Smooth muscle cell (in vitro differentiated cells): ENCODE measurements at regions not wholly inside any gene's neighbourhood (a gene's known extent, or its start where the extent isn't known, plus 50 kb on each side); places are given as distances from the start of the nearest gene placed in this dataset.
A peak's percentile ranks its signal among the peaks of the same experiment; 100 is the strongest.

ENCODE experiments used
- DNase-seq: peaks from one replicate; lab custom pipeline; 2025; ENCODE audit not compliant: unreplicated experiment; lab: John Stamatoyannopoulos, UW
- H2AFZ ChIP-seq: fragments of 200-600 bp; sonication (generic); 2 replicates; pipeline ENCODE4 v1.6.0; 2016; ENCODE audit warnings: antibody characterized with exemption, low read depth, mild to moderate bottlenecking
- H3F3A ChIP-seq: fragments of 200-600 bp; sonication (generic); 2 replicates; pipeline ENCODE4 v1.6.0; 2017; ENCODE audit warnings: antibody characterized with exemption, low read depth
- H3K27ac ChIP-seq: fragments of 200-600 bp; sonication (generic); 2 replicates; pipeline ENCODE4 v1.5.1; 2016; ENCODE audit warnings: low read depth, mild to moderate bottlenecking
- H3K27me3 ChIP-seq: fragments of 200-600 bp; sonication (generic); 2 replicates; pipeline ENCODE4 v1.6.1; 2016; ENCODE audit warnings: low read depth, mild to moderate bottlenecking
- H3K36me3 ChIP-seq: fragments of 200-600 bp; sonication (generic); 2 replicates; pipeline ENCODE4 v1.5.1; 2016; ENCODE audit warnings: low read depth
- H3K4me1 ChIP-seq: fragments of 200-600 bp; sonication (generic); 2 replicates; pipeline ENCODE4 v1.5.1; 2016; ENCODE audit warnings: low read depth
- H3K4me2 ChIP-seq: fragments of 200-600 bp; sonication (generic); 2 replicates; pipeline ENCODE4 v1.6.0; 2016; ENCODE audit warnings: mild to moderate bottlenecking
- H3K4me3 ChIP-seq: fragments of 200-600 bp; sonication (generic); 2 replicates; pipeline ENCODE4 v1.5.1; 2016; ENCODE audit warnings: mild to moderate bottlenecking
- H3K79me2 ChIP-seq: fragments of 200-600 bp; sonication (generic); 2 replicates; pipeline ENCODE4 v1.6.0; 2016; ENCODE audit warnings: low read depth, mild to moderate bottlenecking
- H3K9ac ChIP-seq: fragments of 200-600 bp; sonication (generic); 2 replicates; pipeline ENCODE4 v1.6.0; 2016; ENCODE audit warnings: low read depth
- H3K9me3 ChIP-seq: fragments of 200-600 bp; sonication (generic); replicated peaks from 2 replicates; pipeline ENCODE4 v1.5.1; 2016; ENCODE audit warnings: low read depth
- H4K20me1 ChIP-seq: fragments of 200-600 bp; sonication (generic); 2 replicates; pipeline ENCODE4 v1.6.0; 2016; ENCODE audit warnings: low read depth
- CTCF ChIP-seq: fragments of 200-600 bp; sonication (generic); IDR thresholded peaks from 2 replicates; pipeline ENCODE4 v1.5.1; 2017; ENCODE audit warnings: borderline replicate concordance, mild to moderate bottlenecking, antibody characterized with exemption; ENCODE audit not compliant: insufficient read depth, poor library complexity, severe bottlenecking
- WGBS: methylation state at CpG from one replicate; pipeline ENCODE4 v1.1.7; 2016; ENCODE audit warnings: low lambda C conversion rate; 5-methylcytosine and 5-hydroxymethylcytosine counted together

GRCh38 chr13:27355894-27356293 is 68.5 kb upstream of the GTF3A start:
- Histone ChIP-seq H3K27me3 (no peaks in the 10 kb centered on the region), H3K4me1 (no peaks in the 10 kb centered on the region), H4K20me1 (no peaks in the 10 kb centered on the region), H3K4me3 (no peak overlapping the region), H3K9me3 (no peaks in the 10 kb centered on the region), H3K36me3 (no peaks in the 10 kb centered on the region), H3K9ac (no peak overlapping the region), H3K27ac (no peak overlapping the region), H2AFZ (no peak overlapping the region), H3K79me2 (no peaks in the 10 kb centered on the region), H3K4me2 (no peak overlapping the region), H3F3A (no peaks in the 10 kb centered on the region)
- DNase-seq, result no peak
- WGBS, result 82% methylated on average over 7 of the region's 7 CpGs
- no peak for TF ChIP-seq CTCF

- no peaks in the 10 kb centered on the region for H3K79me2 ChIP-seq
- TF ChIP-seq CTCF, result no peak
- no peak for DNase-seq
- H3K4me3 ChIP-seq, result no peak overlapping the region
- no peak overlapping the region for H3K4me2 ChIP-seq
- H3K9me3 ChIP-seq, result no peaks in the 10 kb centered on the region
- no peaks in the 10 kb centered on the region for H3K4me1 ChIP-seq
- no peaks in the 10 kb centered on the region for H3K36me3 ChIP-seq
- WGBS, result 82% methylated on average over 6 of the region's 6 CpGs
- H3K27me3 ChIP-seq, result peaks cover 9% of the 10 kb centered on the region
- H4K20me1 ChIP-seq, result no peaks in the 10 kb centered on the region
- H2AFZ ChIP-seq, result no peak overlapping the region
- no peaks in the 10 kb centered on the region for H3F3A ChIP-seq
- H3K27ac ChIP-seq, result no peak overlapping the region
- no peak overlapping the region for H3K9ac ChIP-seq
Observed at GRCh38 chr13:27358420-27358819, 66.0 kb upstream of the GTF3A start.

GRCh38 chr13:27359199-27359821 is 65.1 kb upstream of the GTF3A start:
- peak; percentile 11 for DNase-seq
- peaks cover 9% of the 10 kb centered on the region for H3K27me3 ChIP-seq
- no peak overlapping the region for H3K4me2 ChIP-seq
- H2AFZ ChIP-seq, result no peak overlapping the region
- no peak overlapping the region for H3K4me3 ChIP-seq
- no peaks in the 10 kb centered on the region for H3K4me1 ChIP-seq
- no peaks in the 10 kb centered on the region for H3K9me3 ChIP-seq
- no peak overlapping the region for H3K27ac ChIP-seq
- H4K20me1 ChIP-seq, result no peaks in the 10 kb centered on the region
- no peaks in the 10 kb centered on the region for H3F3A ChIP-seq
- no peaks in the 10 kb centered on the region for H3K79me2 ChIP-seq
- 19% methylated on average over 6 of the region's 6 CpGs for WGBS
- H3K9ac ChIP-seq, result no peak overlapping the region
- TF ChIP-seq CTCF, result peak; percentile 90
- H3K36me3 ChIP-seq, result no peaks in the 10 kb centered on the region

- Histone ChIP-seq H4K20me1 (no peaks in the 10 kb centered on the region), H3K79me2 (no peaks in the 10 kb centered on the region), H3K9me3 (no peaks in the 10 kb centered on the region), H3K27me3 (peaks cover 9% of the 10 kb centered on the region), H3K9ac (no peak overlapping the region), H2AFZ (no peak overlapping the region), H3K36me3 (no peaks in the 10 kb centered on the region), H3K4me3 (no peak overlapping the region), H3K4me2 (no peak overlapping the region), H3K27ac (no peak overlapping the region), H3K4me1 (no peaks in the 10 kb centered on the region), H3F3A (no peaks in the 10 kb centered on the region)
- DNase-seq, result no peak
- TF ChIP-seq CTCF, result no peak
- WGBS, result 81% methylated on average over 9 of the region's 9 CpGs
Observed at GRCh38 chr13:27360562-27360961, 63.9 kb upstream of the GTF3A start.
